DOHH2 (cell line): ENCODE measurements at regions not wholly inside any gene's neighbourhood (a gene's known extent, or its start where the extent isn't known, plus 50 kb on each side); places are given as distances from the start of the nearest gene placed in this dataset.

ENCODE experiments used
- EZH2phosphoT487 ChIP-seq: fragments of 200-600 bp; sonication (generic); IDR thresholded peaks from 2 replicates; pipeline ENCODE4 v1.6.1; 2017; ENCODE audit warnings: borderline replicate concordance, mild to moderate bottlenecking, antibody characterized with exemption, low read length, moderate library complexity, mixed read lengths
- TF ChIP-seq, protein P1 (sequence below): fragments of 200-600 bp; sonication (generic); IDR thresholded peaks from one replicate; pipeline ENCODE4 v1.5.1; 2014; ENCODE audit warnings: antibody characterized with exemption, mild to moderate bottlenecking, low read depth, low read length; ENCODE audit not compliant: poor library complexity, severe bottlenecking

- TF ChIP-seq, protein P1, sequence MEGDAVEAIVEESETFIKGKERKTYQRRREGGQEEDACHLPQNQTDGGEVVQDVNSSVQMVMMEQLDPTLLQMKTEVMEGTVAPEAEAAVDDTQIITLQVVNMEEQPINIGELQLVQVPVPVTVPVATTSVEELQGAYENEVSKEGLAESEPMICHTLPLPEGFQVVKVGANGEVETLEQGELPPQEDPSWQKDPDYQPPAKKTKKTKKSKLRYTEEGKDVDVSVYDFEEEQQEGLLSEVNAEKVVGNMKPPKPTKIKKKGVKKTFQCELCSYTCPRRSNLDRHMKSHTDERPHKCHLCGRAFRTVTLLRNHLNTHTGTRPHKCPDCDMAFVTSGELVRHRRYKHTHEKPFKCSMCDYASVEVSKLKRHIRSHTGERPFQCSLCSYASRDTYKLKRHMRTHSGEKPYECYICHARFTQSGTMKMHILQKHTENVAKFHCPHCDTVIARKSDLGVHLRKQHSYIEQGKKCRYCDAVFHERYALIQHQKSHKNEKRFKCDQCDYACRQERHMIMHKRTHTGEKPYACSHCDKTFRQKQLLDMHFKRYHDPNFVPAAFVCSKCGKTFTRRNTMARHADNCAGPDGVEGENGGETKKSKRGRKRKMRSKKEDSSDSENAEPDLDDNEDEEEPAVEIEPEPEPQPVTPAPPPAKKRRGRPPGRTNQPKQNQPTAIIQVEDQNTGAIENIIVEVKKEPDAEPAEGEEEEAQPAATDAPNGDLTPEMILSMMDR = no peak
- TF ChIP-seq EZH2phosphoT487 = no peak
These were observed 357.4 kb upstream of the TMEM229A start for GRCh38 chr7:124390301-124390700.
